ENCODE measurements at regions not wholly inside any gene's neighbourhood (a gene's known extent, or its start where the extent isn't known, plus 50 kb on each side); places are given as distances from the start of the nearest gene placed in this dataset.

DNA sequence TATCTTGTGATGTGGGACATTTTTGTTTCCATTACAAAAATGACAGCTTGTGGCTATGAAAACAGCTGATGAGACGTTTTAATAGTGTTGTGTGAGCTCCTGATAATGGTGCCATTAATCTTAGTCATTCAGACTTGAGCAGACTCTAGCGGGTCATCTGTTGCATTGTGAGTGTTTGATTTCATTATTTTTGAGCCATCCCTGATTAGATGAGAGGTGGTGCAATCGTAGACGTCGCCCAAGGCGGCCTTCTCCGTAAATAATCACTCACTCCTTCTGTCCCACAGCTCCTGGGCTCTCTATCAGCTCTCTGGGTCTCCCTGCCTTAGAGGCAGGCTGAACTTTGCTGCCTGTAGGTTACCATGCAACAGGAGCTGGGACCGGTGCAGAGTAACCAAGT is 528.0 kb upstream of the SGCG start (continued):
- TF ChIP-seq, protein P1, sequence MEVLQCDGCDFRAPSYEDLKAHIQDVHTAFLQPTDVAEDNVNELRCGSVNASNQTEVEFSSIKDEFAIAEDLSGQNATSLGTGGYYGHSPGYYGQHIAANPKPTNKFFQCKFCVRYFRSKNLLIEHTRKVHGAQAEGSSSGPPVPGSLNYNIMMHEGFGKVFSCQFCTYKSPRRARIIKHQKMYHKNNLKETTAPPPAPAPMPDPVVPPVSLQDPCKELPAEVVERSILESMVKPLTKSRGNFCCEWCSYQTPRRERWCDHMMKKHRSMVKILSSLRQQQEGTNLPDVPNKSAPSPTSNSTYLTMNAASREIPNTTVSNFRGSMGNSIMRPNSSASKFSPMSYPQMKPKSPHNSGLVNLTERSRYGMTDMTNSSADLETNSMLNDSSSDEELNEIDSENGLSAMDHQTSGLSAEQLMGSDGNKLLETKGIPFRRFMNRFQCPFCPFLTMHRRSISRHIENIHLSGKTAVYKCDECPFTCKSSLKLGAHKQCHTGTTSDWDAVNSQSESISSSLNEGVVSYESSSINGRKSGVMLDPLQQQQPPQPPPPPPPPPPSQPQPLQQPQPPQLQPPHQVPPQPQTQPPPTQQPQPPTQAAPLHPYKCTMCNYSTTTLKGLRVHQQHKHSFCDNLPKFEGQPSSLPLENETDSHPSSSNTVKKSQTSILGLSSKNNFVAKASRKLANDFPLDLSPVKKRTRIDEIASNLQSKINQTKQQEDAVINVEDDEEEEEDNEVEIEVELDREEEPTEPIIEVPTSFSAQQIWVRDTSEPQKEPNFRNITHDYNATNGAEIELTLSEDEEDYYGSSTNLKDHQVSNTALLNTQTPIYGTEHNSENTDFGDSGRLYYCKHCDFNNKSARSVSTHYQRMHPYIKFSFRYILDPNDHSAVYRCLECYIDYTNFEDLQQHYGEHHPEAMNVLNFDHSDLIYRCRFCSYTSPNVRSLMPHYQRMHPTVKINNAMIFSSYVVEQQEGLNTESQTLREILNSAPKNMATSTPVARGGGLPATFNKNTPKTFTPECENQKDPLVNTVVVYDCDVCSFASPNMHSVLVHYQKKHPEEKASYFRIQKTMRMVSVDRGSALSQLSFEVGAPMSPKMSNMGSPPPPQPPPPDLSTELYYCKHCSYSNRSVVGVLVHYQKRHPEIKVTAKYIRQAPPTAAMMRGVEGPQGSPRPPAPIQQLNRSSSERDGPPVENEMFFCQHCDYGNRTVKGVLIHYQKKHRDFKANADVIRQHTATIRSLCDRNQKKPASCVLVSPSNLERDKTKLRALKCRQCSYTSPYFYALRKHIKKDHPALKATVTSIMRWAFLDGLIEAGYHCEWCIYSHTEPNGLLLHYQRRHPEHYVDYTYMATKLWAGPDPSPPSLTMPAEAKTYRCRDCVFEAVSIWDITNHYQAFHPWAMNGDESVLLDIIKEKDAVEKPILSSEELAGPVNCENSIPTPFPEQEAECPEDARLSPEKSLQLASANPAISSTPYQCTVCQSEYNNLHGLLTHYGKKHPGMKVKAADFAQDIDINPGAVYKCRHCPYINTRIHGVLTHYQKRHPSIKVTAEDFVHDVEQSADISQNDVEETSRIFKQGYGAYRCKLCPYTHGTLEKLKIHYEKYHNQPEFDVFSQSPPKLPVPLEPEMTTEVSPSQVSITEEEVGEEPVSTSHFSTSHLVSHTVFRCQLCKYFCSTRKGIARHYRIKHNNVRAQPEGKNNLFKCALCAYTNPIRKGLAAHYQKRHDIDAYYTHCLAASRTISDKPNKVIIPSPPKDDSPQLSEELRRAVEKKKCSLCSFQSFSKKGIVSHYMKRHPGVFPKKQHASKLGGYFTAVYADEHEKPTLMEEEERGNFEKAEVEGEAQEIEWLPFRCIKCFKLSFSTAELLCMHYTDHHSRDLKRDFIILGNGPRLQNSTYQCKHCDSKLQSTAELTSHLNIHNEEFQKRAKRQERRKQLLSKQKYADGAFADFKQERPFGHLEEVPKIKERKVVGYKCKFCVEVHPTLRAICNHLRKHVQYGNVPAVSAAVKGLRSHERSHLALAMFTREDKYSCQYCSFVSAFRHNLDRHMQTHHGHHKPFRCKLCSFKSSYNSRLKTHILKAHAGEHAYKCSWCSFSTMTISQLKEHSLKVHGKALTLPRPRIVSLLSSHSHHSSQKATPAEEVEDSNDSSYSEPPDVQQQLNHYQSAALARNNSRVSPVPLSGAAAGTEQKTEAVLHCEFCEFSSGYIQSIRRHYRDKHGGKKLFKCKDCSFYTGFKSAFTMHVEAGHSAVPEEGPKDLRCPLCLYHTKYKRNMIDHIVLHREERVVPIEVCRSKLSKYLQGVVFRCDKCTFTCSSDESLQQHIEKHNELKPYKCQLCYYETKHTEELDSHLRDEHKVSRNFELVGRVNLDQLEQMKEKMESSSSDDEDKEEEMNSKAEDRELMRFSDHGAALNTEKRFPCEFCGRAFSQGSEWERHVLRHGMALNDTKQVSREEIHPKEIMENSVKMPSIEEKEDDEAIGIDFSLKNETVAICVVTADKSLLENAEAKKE (CRISPR knock-in tag; IDR thresholded peaks at IDR 0.05): no peak
- TF ChIP-seq JUNB (IDR thresholded peaks at IDR 0.05; ENCODE audit: unreplicated experiment) (no peak), NANOG (IDR thresholded peaks at IDR 0.05; ENCODE audit: borderline replicate concordance) (no peak), CREB1 (CRISPR knock-in tag; IDR thresholded peaks at IDR 0.05; ENCODE audit: low read depth) (no peak), EZH2phosphoT487 (IDR thresholded peaks at IDR 0.05; ENCODE audit: unreplicated experiment) (no peak), STAT1 (IDR thresholded peaks at IDR 0.05; ENCODE audit: unreplicated experiment) (no peak)
- TF ChIP-seq, protein P2, sequence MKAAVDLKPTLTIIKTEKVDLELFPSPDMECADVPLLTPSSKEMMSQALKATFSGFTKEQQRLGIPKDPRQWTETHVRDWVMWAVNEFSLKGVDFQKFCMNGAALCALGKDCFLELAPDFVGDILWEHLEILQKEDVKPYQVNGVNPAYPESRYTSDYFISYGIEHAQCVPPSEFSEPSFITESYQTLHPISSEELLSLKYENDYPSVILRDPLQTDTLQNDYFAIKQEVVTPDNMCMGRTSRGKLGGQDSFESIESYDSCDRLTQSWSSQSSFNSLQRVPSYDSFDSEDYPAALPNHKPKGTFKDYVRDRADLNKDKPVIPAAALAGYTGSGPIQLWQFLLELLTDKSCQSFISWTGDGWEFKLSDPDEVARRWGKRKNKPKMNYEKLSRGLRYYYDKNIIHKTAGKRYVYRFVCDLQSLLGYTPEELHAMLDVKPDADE (IDR thresholded peaks at IDR 0.05): no peak

DNA sequence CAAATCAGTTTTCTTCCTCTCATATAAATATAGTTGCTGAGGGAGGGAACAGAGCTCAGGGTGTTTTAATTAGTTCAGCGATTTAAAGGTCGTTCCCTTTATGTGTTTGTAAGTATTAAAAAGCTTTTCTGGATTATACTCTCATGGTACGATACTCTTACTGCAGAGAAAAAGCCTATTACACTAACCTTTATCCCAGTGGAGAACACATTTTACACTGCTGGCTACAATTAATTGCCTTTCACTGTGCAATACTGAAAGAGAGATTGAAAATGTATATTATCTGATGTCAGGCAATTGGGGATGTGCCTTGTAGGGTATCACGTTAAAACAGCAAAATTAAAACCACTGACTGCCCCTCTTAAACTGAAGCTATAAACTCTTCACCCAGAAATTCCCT is 526.9 kb upstream of the SGCG start:
- no peaks in the 10 kb centered on the region for H3K79me2 ChIP-seq (replicated peaks; ENCODE audit: insufficient read depth)
- ATAC-seq: no peak
- H3K4me3 ChIP-seq: no peak overlapping the region
- no peak overlapping the region for H2AFZ ChIP-seq
- H3K4me1 ChIP-seq (ENCODE audit: insufficient read depth): no peaks in the 10 kb centered on the region
- no peaks in the 10 kb centered on the region for H3K27me3 ChIP-seq (ENCODE audit: insufficient read depth)
- TF ChIP-seq ZNF331 (CRISPR knock-in tag; IDR thresholded peaks at IDR 0.05; ENCODE audit: low read depth): no peak
- TF ChIP-seq, protein P2 (IDR thresholded peaks at IDR 0.05): no peak
- no peak for TF ChIP-seq NANOG (IDR thresholded peaks at IDR 0.05; ENCODE audit: borderline replicate concordance)
- TF ChIP-seq, protein P3, sequence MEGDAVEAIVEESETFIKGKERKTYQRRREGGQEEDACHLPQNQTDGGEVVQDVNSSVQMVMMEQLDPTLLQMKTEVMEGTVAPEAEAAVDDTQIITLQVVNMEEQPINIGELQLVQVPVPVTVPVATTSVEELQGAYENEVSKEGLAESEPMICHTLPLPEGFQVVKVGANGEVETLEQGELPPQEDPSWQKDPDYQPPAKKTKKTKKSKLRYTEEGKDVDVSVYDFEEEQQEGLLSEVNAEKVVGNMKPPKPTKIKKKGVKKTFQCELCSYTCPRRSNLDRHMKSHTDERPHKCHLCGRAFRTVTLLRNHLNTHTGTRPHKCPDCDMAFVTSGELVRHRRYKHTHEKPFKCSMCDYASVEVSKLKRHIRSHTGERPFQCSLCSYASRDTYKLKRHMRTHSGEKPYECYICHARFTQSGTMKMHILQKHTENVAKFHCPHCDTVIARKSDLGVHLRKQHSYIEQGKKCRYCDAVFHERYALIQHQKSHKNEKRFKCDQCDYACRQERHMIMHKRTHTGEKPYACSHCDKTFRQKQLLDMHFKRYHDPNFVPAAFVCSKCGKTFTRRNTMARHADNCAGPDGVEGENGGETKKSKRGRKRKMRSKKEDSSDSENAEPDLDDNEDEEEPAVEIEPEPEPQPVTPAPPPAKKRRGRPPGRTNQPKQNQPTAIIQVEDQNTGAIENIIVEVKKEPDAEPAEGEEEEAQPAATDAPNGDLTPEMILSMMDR (conservative IDR thresholded peaks at IDR 0.05; ENCODE audit: low read depth in 2 of 2): no peak
- no peak for TF ChIP-seq STAT1 (IDR thresholded peaks at IDR 0.05; ENCODE audit: unreplicated experiment)
- TF ChIP-seq CREB1 (CRISPR knock-in tag; IDR thresholded peaks at IDR 0.05; ENCODE audit: low read depth): no peak
- H3K4me3 Mint-ChIP-seq: no peak overlapping the region
- H3K9me2 ChIP-seq (ENCODE audit: insufficient read depth): no peaks in the 10 kb centered on the region
- DNase-seq (ENCODE audit: low spot score): no peak
- no peaks in the 10 kb centered on the region for H3K36me3 ChIP-seq (ENCODE audit: insufficient read depth)
- no peak overlapping the region for H3K4me2 ChIP-seq
- H3K36me3 Mint-ChIP-seq (ENCODE audit: low read depth): no peaks in the 10 kb centered on the region
- H3F3A ChIP-seq (replicated peaks; ENCODE audit: low read depth): no peaks in the 10 kb centered on the region
- H3K27me3 Mint-ChIP-seq (ENCODE audit: insufficient read depth, low read depth, poor library complexity): peaks cover 7% of the 10 kb centered on the region
- no peaks in the 10 kb centered on the region for H4K20me1 ChIP-seq (replicated peaks; ENCODE audit: insufficient read depth)
- H3K9me3 Mint-ChIP-seq: no peaks in the 10 kb centered on the region
- H3K4me1 Mint-ChIP-seq: no peaks in the 10 kb centered on the region
- H3K27ac ChIP-seq (ENCODE audit: low read depth): no peak overlapping the region
- H3K27ac Mint-ChIP-seq: no peak overlapping the region

Measured in GM23338 (cell line).